ENCODE measurements at regions not wholly inside any gene's neighbourhood (a gene's known extent, or its start where the extent isn't known, plus 50 kb on each side); places are given as distances from the start of the nearest gene placed in this dataset.

DNA sequence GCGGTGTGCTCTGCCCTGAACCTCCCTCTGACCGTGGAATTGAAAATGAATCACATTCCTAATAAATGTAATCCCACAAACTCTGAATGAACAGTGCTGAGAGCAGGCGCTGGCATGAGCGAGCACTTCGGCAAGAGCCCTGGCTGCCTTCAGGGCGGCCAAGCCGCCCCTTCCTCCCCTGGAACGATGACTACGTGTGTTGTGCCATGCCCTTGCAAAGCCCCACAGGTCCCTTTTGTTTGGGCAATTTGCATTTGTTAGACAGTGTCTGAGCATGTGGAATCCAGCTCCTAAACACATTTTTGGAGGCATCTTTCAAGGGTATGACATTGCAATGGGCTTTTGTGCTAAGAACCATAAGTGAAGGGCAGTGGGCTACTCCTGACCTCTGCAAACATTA lies 95.6 kb upstream of the MKI67 start:
- no peaks in the 10 kb centered on the region for H3K27me3 ChIP-seq (ENCODE audit: control insufficient read depth in 2 of 2, insufficient read depth in 2 of 2, low read length in 2 of 2)
- POLR2A ChIA-PET = no interaction called here
- H3K79me2 ChIP-seq (ENCODE audit: control insufficient read depth, insufficient read depth, low read length) = no peaks in the 10 kb centered on the region
- no peak overlapping the region for H3K4me2 ChIP-seq (ENCODE audit: insufficient read depth, low read length)
- peak overlapping the region; percentile 90 for H2AFZ ChIP-seq (ENCODE audit: low read depth, low read length)
- dilution Hi-C loops (cut with MboI; ENCODE audit: extremely low pct_ligation_motif_present, low sequenced_read_pairs) = no loop called here
- no peaks in the 10 kb centered on the region for H3K9me1 ChIP-seq (replicated peaks; ENCODE audit: control insufficient read depth, extremely low read depth, insufficient read depth, low read length)
- CTCF ChIA-PET = interaction anchor here (3.2 kb wide), 1 partner anchor 10 kb away, joined by 14 read pairs; no protein-coding TSS in a partner anchor
- no peaks in the 10 kb centered on the region for H4K20me1 ChIP-seq (replicated peaks; ENCODE audit: control insufficient read depth, extremely low read depth, insufficient read depth, low read length)
- H3K9me3 ChIP-seq (replicated peaks; ENCODE audit: control insufficient read depth, insufficient read depth, low read length) = no peaks in the 10 kb centered on the region
- DNase-seq (ENCODE audit: low read depth, low spot score) = no peak
- H3K4me1 ChIP-seq (ENCODE audit: control insufficient read depth, extremely low read depth, insufficient read depth, low read length) = peaks cover 5% of the 10 kb centered on the region
- H3K4me3 ChIP-seq (replicated peaks in 1 of 3; ENCODE audit: insufficient read depth in 1 of 3, low read depth in 1 of 3, low read length in 3 of 3) = no peak overlapping the region
- no peak overlapping the region for H3K9ac ChIP-seq (replicated peaks; ENCODE audit: extremely low read depth, insufficient read depth, low read length)
- FAIRE-seq = no peak
- no TSS peak for BruUV-seq (replicated peaks)
- intact Hi-C loops (cut with micrococcal nuclease) = no loop called here
- H3K27ac ChIP-seq (ENCODE audit: insufficient read depth, low read depth, low read length) = no peak overlapping the region
- H3K36me3 ChIP-seq (ENCODE audit: control insufficient read depth in 2 of 2, extremely low read depth in 1 of 2, insufficient read depth in 2 of 2, low read length in 2 of 2) = no peaks in the 10 kb centered on the region
- TF ChIP-seq POLR2AphosphoS5 (IDR thresholded peaks at IDR 0.05; ENCODE audit: insufficient read depth, low read depth, low read length) (no peak), GATA2 (IDR thresholded peaks at IDR 0.05; ENCODE audit: insufficient read depth, insufficient read length, low read depth, low read length) (no peak), JUN (IDR thresholded peaks at IDR 0.05; ENCODE audit: borderline replicate concordance, insufficient read depth, insufficient read length, low read depth) (no peak), POLR2A (IDR thresholded peaks at IDR 0.05; ENCODE audit: low read depth, low read length) (no peak), EZH2 (IDR thresholded peaks at IDR 0.05; ENCODE audit: borderline replicate concordance, low read depth, low read length, severe bottlenecking) (no peak), CTCF (IDR thresholded peaks at IDR 0.05; ENCODE audit: extremely low read depth in 1 of 2, insufficient read depth in 1 of 2, low read depth in 1 of 2, low read length in 2 of 2) (no peak), MAX (IDR thresholded peaks at IDR 0.05; ENCODE audit: insufficient read depth, insufficient read length) (no peak), MYC (IDR thresholded peaks at IDR 0.05; ENCODE audit: low read depth, low read length) (no peak), FOS (IDR thresholded peaks at IDR 0.05; ENCODE audit: borderline replicate concordance, insufficient read depth, low read length) (no peak)
